Retinal pigment epithelial cell (primary cell): ENCODE measurements at regions not wholly inside any gene's neighbourhood (a gene's known extent, or its start where the extent isn't known, plus 50 kb on each side); places are given as distances from the start of the nearest gene placed in this dataset.
"Not testable (repeated sequence)": the region's sequence is repeated elsewhere in the genome, so short reads cannot be mapped to it uniquely, and the experiment has no call there.

Source experiments
- DNase-seq: peaks from one replicate; pipeline ENCODE4 v3.0.0-alpha.2; 2010; ENCODE audit warnings: low read depth
- H3K4me3 ChIP-seq: 2 replicates; pipeline ENCODE4 v1.5.1; 2011; ENCODE audit warnings: mild to moderate bottlenecking, low read length, control low read depth, moderate library complexity
- CTCF ChIP-seq: conservative IDR thresholded peaks from 2 replicates; pipeline ENCODE4 v1.5.1; 2011; ENCODE audit warnings: low read depth, low read length, control low read depth, inconsistent platforms

- DNase-seq = no peak
- no peak for TF ChIP-seq CTCF
- H3K4me3 ChIP-seq = no peak overlapping the region
Observed at GRCh38 chr1:166738873-166739272, 100.4 kb upstream of the POGK start.

- no peak for DNase-seq
- TF ChIP-seq CTCF = no peak
- no peak overlapping the region for H3K4me3 ChIP-seq
Observed at GRCh38 chr1:166740668-166741276, 98.5 kb upstream of the POGK start.

GRCh38 chr1:166763318-166763717, 76.0 kb upstream of the POGK start:
- no peak for TF ChIP-seq CTCF
- DNase-seq = no peak

GRCh38 chr1:166766942-166767341, 72.3 kb upstream of the POGK start:
- no peak for TF ChIP-seq CTCF
- DNase-seq = no peak
- H3K4me3 ChIP-seq = no peak overlapping the region

More at GRCh38 chr1:166763318-166763717, 76.0 kb upstream of the POGK start:
- H3K4me3 ChIP-seq = no peak overlapping the region

GRCh38 chr1:166784646-166785045, 54.6 kb upstream of the POGK start:
- not testable (repeated sequence) for H3K4me3 ChIP-seq, DNase-seq

GRCh38 chr1:166785987-166786386, 53.3 kb upstream of the POGK start:
- no peak for DNase-seq
- H3K4me3 ChIP-seq = no peak overlapping the region
- no peak for TF ChIP-seq CTCF

- TF ChIP-seq CTCF = no peak
- no peak overlapping the region for H3K4me3 ChIP-seq
- no peak for DNase-seq
Observed at GRCh38 chr1:166789286-166789685, 50.0 kb upstream of the POGK start.
